GM18861 (cell line): ENCODE measurements at regions not wholly inside any gene's neighbourhood (a gene's known extent, or its start where the extent isn't known, plus 50 kb on each side); places are given as distances from the start of the nearest gene placed in this dataset.
A peak's percentile ranks its signal among the peaks of the same experiment; 100 is the strongest.
"Not testable (repeated sequence)": the region's sequence is repeated elsewhere in the genome, so short reads cannot be mapped to it uniquely, and the experiment has no call there.

ENCODE experiments used
- ATAC-seq: cut with Tn5 transposase; IDR thresholded peaks from one replicate; pipeline ENCODE4 v1.9.1; 2021; ENCODE audit not compliant: unreplicated experiment

- no peak for ATAC-seq
Measured at GRCh38 chr3:36075491-36075890, 304.8 kb upstream of the STAC start.

DNA sequence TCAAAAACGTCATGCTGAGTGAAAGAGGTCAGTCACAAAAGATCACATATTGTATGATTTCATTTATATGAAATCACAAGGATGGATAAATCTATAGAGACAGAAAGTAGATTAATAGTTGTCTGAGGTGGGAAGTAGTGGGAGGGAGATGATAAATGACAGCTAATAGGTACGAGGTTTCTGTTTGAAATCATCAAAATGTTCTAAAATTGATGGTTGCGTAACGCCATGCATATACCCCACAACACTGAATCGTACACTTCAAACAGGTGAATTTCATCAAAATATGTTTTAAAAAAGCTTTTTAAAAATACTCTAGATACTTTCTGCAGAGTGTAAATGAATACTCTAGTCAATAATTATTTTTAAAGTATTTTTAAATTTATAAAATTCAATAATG lies 303.0 kb upstream of the STAC start:
- ATAC-seq: no peak

DNA sequence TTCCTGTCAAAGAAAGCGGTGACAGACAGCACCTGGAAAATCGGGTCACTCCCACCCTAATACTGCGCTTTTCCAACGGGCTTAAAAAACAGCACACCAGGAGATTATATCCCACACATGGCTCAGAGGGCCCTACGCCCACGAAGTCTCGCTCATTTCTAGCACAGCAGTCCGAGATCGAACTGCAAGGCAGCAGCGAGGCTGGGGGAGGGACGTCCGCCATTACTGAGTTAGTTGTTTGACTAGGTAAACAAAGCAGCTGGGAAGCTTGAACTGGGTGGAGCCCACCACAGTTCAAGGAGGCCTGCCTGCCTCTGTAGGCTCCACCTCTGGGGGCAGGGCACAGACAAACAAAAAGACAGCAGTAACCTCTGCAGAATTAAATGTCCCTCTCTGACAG lies 297.3 kb upstream of the STAC start:
- ATAC-seq: not testable (repeated sequence)

DNA sequence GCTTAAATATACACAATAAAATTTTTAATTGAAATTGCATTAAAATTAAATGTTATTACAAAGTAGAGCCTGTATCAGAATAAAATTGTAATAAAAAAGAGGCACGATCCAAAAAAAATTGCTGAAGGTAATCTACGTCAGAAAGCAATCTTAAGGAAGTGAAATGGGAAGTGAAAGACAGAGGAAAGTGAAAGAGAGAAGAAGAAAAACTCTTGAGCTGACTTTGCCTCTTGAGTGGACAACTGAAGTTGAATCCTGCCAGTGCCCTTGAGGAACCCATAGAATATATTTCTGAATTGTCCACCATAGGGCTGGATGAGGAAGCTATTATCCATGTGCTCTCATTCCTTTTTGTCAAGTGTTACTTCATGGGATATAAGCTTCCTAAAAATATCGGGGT lies 285.1 kb upstream of the STAC start:
- peak; percentile 68 for ATAC-seq

- ATAC-seq: no peak
Measured at GRCh38 chr3:36097209-36097608, 283.1 kb upstream of the STAC start.

- no peak for ATAC-seq
Measured at GRCh38 chr3:36114353-36114752, 266.0 kb upstream of the STAC start.

DNA sequence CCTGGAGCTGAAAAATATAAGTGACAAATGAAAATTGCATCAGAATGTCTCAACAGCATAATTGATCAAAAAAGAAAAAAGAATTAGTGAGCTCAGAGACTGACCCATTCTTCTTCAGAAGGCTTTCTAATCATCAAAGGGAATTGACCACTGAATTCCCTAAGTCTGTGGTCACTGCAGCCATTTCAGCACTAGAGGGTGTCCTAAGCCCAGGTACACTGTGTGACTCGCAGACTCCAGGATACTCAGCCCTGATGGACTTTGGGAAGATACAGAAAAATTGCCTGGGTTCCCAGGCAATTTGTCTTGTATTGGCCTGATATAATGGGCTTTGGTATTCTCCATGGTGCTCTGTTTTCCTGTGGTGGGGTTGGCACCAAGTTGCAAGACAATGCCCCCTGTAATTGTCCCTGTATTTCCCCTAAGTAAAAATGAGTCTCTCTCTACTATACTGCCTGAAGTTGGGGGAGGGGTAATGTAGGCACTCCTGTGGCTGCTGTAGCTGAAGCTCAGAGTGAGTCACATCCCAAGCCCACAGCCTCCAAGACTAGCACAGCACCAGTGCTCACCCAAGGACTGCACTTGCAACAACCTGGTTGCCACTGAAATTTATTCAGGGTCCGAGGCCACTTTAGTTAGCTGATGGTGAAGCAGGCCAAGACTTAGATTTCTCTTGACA lies 256.0 kb upstream of the STAC start:
- no peak for ATAC-seq

- no peak for ATAC-seq
Measured at GRCh38 chr3:36132214-36132613, 248.1 kb upstream of the STAC start.

GRCh38 chr3:36135863-36136262 lies 244.4 kb upstream of the STAC start:
- no peak for ATAC-seq

DNA sequence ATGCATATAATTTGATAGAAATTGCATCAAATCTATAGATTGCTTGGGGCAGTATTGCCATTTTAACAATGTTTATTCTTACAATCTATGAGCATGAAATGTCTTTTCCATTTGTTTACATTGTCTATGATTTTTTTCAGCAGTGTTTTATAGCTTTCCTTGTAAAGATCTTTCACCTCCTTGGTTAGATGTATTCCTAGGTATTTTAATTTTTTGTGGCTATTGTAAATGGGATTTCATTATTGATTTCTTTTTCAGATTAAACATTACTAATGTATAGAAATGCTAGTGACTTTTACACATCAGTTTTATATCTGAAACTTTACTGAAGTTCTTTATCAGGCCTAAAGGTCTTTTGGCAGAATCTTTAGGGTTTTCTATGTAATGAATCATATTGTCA lies 237.6 kb upstream of the STAC start:
- no peak for ATAC-seq

- ATAC-seq: no peak
Measured at GRCh38 chr3:36146404-36146803, 233.9 kb upstream of the STAC start.

GRCh38 chr3:36147934-36148558 lies 232.3 kb upstream of the STAC start:
- ATAC-seq: no peak

GRCh38 chr3:36149447-36149865 lies 230.8 kb upstream of the STAC start:
- no peak for ATAC-seq

GRCh38 chr3:36155515-36155914 lies 224.8 kb upstream of the STAC start:
- no peak for ATAC-seq

DNA sequence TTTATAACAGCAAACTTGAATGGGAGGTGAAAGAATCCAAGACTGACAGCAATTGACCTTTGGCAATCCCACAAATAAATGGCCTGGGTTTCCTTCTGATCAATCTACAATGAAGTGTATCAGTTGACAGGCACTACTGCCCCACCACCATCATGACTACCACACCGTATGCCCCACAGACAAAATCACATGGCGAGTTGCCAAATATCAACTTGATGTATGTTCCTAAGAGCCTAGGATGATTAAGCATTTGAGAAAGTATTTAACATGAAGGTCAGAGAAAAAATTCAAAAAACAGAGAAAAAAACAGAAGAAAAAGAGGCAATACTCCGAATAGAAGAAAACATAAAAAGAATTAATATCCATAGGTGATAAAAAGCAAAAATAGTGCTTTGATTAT lies 215.9 kb upstream of the STAC start:
- no peak for ATAC-seq

- no peak for ATAC-seq
Measured at GRCh38 chr3:36165509-36166290, 214.6 kb upstream of the STAC start.

DNA sequence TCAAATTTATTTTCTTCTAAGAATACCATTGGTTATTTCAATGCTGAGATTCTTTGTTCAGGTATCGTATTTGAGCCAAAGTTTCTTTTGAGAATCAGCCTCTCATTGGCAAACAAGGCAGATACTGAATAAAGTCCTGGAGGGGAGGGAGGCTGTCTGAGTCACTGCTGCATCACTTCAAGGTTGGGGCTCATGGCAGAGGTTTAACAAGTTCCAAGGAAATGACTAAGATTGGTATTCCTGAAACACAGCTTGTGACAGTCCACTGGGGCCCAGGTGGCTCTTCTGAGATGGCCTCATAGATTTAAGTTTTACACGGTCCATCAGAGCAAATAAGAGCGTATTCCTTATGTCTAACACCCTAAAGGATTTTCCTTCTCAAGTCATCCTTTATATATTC lies 213.8 kb upstream of the STAC start:
- ATAC-seq: no peak

- no peak for ATAC-seq
Measured at GRCh38 chr3:36172699-36173098, 207.6 kb upstream of the STAC start.

GRCh38 chr3:36175113-36175812 lies 205.0 kb upstream of the STAC start:
- no peak for ATAC-seq

- no peak for ATAC-seq
Measured at GRCh38 chr3:36175916-36176461, 204.3 kb upstream of the STAC start.

DNA sequence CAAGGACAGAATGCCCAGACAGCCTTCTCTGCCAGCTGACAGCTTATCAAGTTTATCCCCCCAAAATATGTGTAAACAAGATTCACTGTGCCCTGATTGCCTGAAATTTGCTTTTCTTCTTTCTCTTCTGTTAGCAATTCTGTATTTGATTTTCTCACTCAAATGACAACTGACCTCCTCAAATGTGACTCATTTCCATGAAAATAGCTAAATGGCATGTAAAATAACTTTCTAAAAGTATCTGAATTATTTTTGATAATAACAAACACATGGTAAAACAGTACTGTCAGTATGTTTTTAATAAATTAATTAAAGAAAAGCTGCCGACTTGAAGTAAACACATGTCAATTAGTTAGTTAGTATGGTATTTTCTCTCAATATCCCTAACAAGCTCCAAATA lies 202.3 kb upstream of the STAC start:
- ATAC-seq: no peak
